K562 (cell line): ENCODE measurements at regions not wholly inside any gene's neighbourhood (a gene's known extent, or its start where the extent isn't known, plus 50 kb on each side); places are given as distances from the start of the nearest gene placed in this dataset.

Experiments used
- ATAC-seq: fragments of 200-7000 bp; cut with Tn5 transposase; 3 replicates; pipeline ENCODE4 v1.9.1; 2020; ENCODE audit warnings: moderate library complexity
- BruUV-seq: library from RNA; stranded (reverse); fragments of 400-500 nt; replicated peaks from 2 replicates; lab custom pipeline; 2021; lab: Mats Ljungman, UMichigan
- CTCF ChIA-PET: fragments of 300-600 bp; formaldehyde crosslinking; extraction: SDS; loops from one replicate; lab custom pipeline; 2021; ENCODE audit warnings: low intra/inter-chr PET ratio; lab: Yijun Ruan, JAX
- POLR2A ChIA-PET: fragments of 300-600, 350-650 bp; sonication (Branson Sonifier 250); formaldehyde crosslinking; extraction: SDS; loops from one replicate; lab custom pipeline; 2021; ENCODE audit warnings: antibody characterized with exemption, inconsistent platforms; lab: Yijun Ruan, JAX
- DNase-seq, 4 experiments: peaks; one replicate each; pipeline versions ENCODE4 v3.0.0 to v3.0.0-alpha.2; 2011 to 2018; ENCODE audit warnings: low spot score in 3 of 4, mixed read lengths in 3 of 4; ENCODE audit errors: extremely low read depth in 1 of 4
- FAIRE-seq: peaks from 2 replicates; lab custom pipeline; 2011; peaks lifted over from hg19 to GRCh38; lab: Jason Lieb, UNC
- H2AFZ ChIP-seq: 2 replicates; pipeline ENCODE4 v1.6.0; 2011; ENCODE audit warnings: low read depth, low read length, control low read depth, inconsistent platforms
- H3K27ac ChIP-seq: fragments of 200-600 bp; 3 replicates; pipeline ENCODE4 v1.8.0; 2011; ENCODE audit warnings: low read depth, mild to moderate bottlenecking, control low read depth, inconsistent platforms, low read length, moderate library complexity, mixed read lengths; ENCODE audit errors: extremely low read depth
- H3K27me3 ChIP-seq, 2 experiments: fragments of 300-600 bp in 1 of 2; 2 replicates in 1 of 2; 3 replicates in 1 of 2; pipeline versions ENCODE4 v1.6.0 to v1.8.0; 2011; ENCODE audit warnings: inconsistent platforms in 2 of 2, low read length in 2 of 2, mild to moderate bottlenecking in 1 of 2, mixed read lengths in 1 of 2, moderate library complexity in 1 of 2; ENCODE audit not compliant: control insufficient read depth in 2 of 2, insufficient read depth in 2 of 2
- H3K36me3 ChIP-seq: fragments of 300-600 bp; 3 replicates; pipeline ENCODE4 v1.8.0; 2011; ENCODE audit warnings: mild to moderate bottlenecking, low read length, inconsistent platforms; ENCODE audit not compliant: control insufficient read depth, insufficient read depth
- H3K4me1 ChIP-seq, 2 experiments: fragments of 200-600 bp in 1 of 2; replicated peaks in 1 of 2; 2 replicates in 1 of 2; 3 replicates in 1 of 2; pipeline versions ENCODE4 v1.5.1 to v1.8.0; 2011; ENCODE audit warnings: inconsistent platforms in 2 of 2, low read length in 2 of 2, mild to moderate bottlenecking in 1 of 2, mixed read lengths in 1 of 2, moderate library complexity in 1 of 2; ENCODE audit not compliant: control insufficient read depth in 2 of 2, insufficient read depth in 2 of 2
- H3K4me2 ChIP-seq: 2 replicates; pipeline ENCODE4 v1.6.1; 2011; ENCODE audit warnings: low read length, control low read depth, inconsistent platforms, mixed read lengths; ENCODE audit not compliant: insufficient read depth
- H3K4me3 ChIP-seq: fragments of 200-600 bp; sonication (generic), shearing (Covaris generic); 2 replicates; pipeline ENCODE4 v1.5.1; 2016; ENCODE audit warnings: control low read depth, inconsistent platforms
- H3K79me2 ChIP-seq: fragments of 200-600 bp; 3 replicates; pipeline ENCODE4 v1.8.0; 2011; ENCODE audit warnings: low read length, inconsistent platforms; ENCODE audit not compliant: control insufficient read depth, insufficient read depth
- H3K9ac ChIP-seq, 2 experiments: 2 replicates each; pipeline versions ENCODE4 v1.6.0 to v1.6.1; 2011; ENCODE audit warnings: low read depth in 2 of 2, low read length in 2 of 2, control low read depth in 1 of 2, inconsistent platforms in 1 of 2, mild to moderate bottlenecking in 1 of 2, mixed read lengths in 1 of 2; ENCODE audit not compliant: insufficient read depth in 1 of 2
- H3K9me1 ChIP-seq: one replicate; pipeline ENCODE4 v1.6.0; 2011; ENCODE audit warnings: inconsistent platforms, mild to moderate bottlenecking, low read length, moderate library complexity; ENCODE audit not compliant: control insufficient read depth, insufficient read depth
- H3K9me3 ChIP-seq: replicated peaks from 2 replicates; pipeline ENCODE4 v1.5.1; 2011; ENCODE audit warnings: low read depth, low read length, inconsistent platforms; ENCODE audit not compliant: control insufficient read depth, insufficient read depth
- H4K20me1 ChIP-seq: replicated peaks from 2 replicates; pipeline ENCODE4 v1.6.1; 2011; ENCODE audit warnings: low read length, inconsistent platforms, mixed read lengths; ENCODE audit not compliant: control insufficient read depth, insufficient read depth
- ATF3 ChIP-seq, 2 experiments: fragments of 450-650 bp in 1 of 2; sonication (generic) in 1 of 2; formaldehyde crosslinking in 1 of 2; IDR thresholded peaks in 1 of 2; conservative IDR thresholded peaks in 1 of 2; 2 replicates each; pipeline versions ENCODE4 v1.6.1 to v1.8.1; 2016 to 2023; ENCODE audit warnings: mild to moderate bottlenecking in 2 of 2, moderate library complexity in 2 of 2, inconsistent platforms in 1 of 2, missing genetic modification reagents in 1 of 2
- ATF7 ChIP-seq: fragments of 450-650 bp; IDR thresholded peaks from 2 replicates; pipeline ENCODE4 v1.7.1; 2014; ENCODE audit warnings: mild to moderate bottlenecking, moderate library complexity
- BRD9 ChIP-seq: fragments of 450-650 bp; IDR thresholded peaks from 2 replicates; pipeline ENCODE4 v1.6.1; 2018; ENCODE audit warnings: low read depth; ENCODE audit not compliant: partially characterized antibody
- DMBX1 ChIP-seq: fragments of 250-450 bp; sonication (Bioruptor Pico); IDR thresholded peaks from 2 replicates; pipeline ENCODE4 v1.8.0; 2022; ENCODE audit warnings: inconsistent platforms, mild to moderate bottlenecking, moderate library complexity, borderline replicate concordance
- ESRRA ChIP-seq: fragments of 450-650 bp; IDR thresholded peaks from 2 replicates; pipeline ENCODE4 v1.6.1; 2014; ENCODE audit warnings: low read depth, mild to moderate bottlenecking, moderate library complexity, borderline replicate concordance
- GABPB2 ChIP-seq: fragments of 250-450 bp; sonication (Bioruptor Pico); conservative IDR thresholded peaks from 2 replicates; pipeline ENCODE4 v1.5.1; 2021; ENCODE audit warnings: mild to moderate bottlenecking
- HNRNPH1 ChIP-seq: fragments of 200-400 bp; formaldehyde crosslinking; optimal IDR thresholded peaks from 2 replicates; pipeline ENCODE3; 2017; ENCODE audit warnings: low read depth, mild to moderate bottlenecking, low read length, moderate library complexity
- IRF2 ChIP-seq: sonication (generic); formaldehyde crosslinking; IDR thresholded peaks from 2 replicates; pipeline ENCODE4 v1.8.1; 2022; ENCODE audit warnings: mild to moderate bottlenecking, missing genetic modification reagents
- MYC ChIP-seq, 2 experiments: fragments of 250-450 bp in 1 of 2; sonication (Bioruptor Pico) in 1 of 2; IDR thresholded peaks; 2 replicates each; pipeline versions ENCODE4 v1.5.1 to v1.6.1; 2012 to 2021; ENCODE audit warnings: low read depth in 2 of 2, borderline replicate concordance in 1 of 2, improper control_type of control experiment in 1 of 2, low read length in 1 of 2, mild to moderate bottlenecking in 1 of 2, moderate library complexity in 1 of 2
- NFE2 ChIP-seq: IDR thresholded peaks from 2 replicates; pipeline ENCODE4 v1.6.1; 2014; ENCODE audit warnings: antibody characterized with exemption, low read depth
- PHB ChIP-seq: fragments of 250-450 bp; sonication (Bioruptor Pico); IDR thresholded peaks from 2 replicates; pipeline ENCODE4 v1.5.0; 2021
- POLR2G ChIP-seq: fragments of 200-400 bp; formaldehyde crosslinking; IDR thresholded peaks from 2 replicates; pipeline ENCODE4 v1.6.1; 2017; ENCODE audit warnings: low read depth, mild to moderate bottlenecking, antibody characterized with exemption, low read length, moderate library complexity
- RFX7 ChIP-seq: fragments of 250-450 bp; sonication (Bioruptor Pico); IDR thresholded peaks from 2 replicates; pipeline ENCODE4 v1.5.1; 2021; ENCODE audit warnings: mild to moderate bottlenecking
- TRIM28 ChIP-seq: fragments of 450-650 bp; IDR thresholded peaks from 2 replicates; pipeline ENCODE4 v1.6.1; 2017
- U2AF2 ChIP-seq: fragments of 200-400 bp; formaldehyde crosslinking; optimal IDR thresholded peaks from 2 replicates; pipeline ENCODE3; 2017; ENCODE audit warnings: low read depth, mild to moderate bottlenecking, low read length
- ZBTB12 ChIP-seq: fragments of 250-450 bp; sonication (Bioruptor Pico); IDR thresholded peaks from 2 replicates; pipeline ENCODE4 v1.4.0; 2020
- ZNF224 ChIP-seq: sonication (generic); formaldehyde crosslinking; IDR thresholded peaks from 2 replicates; pipeline ENCODE4 v1.8.0; 2022; ENCODE audit warnings: mild to moderate bottlenecking, missing genetic modification reagents
- ZNF347 ChIP-seq: fragments of 450-650 bp; formaldehyde crosslinking; IDR thresholded peaks from 2 replicates; pipeline ENCODE4 v1.4.0; 2020; ENCODE audit warnings: low read depth, mild to moderate bottlenecking, moderate library complexity
- WGBS: fragments of 100-300 bp; shearing (Covaris generic); methylation state at CpG from one replicate; pipeline ENCODE4 v1.1.6; 2016; ENCODE audit warnings: low coverage, mixed read lengths; ENCODE audit not compliant: insufficient coverage; ENCODE audit errors: missing lambda C conversion rate; 5-methylcytosine and 5-hydroxymethylcytosine counted together
- in situ Hi-C: fragments of 300-500 bp; cut with MboI; formaldehyde crosslinking; loops from 4 replicates; pipeline ENCODE4 v1.15.0; 2018; ENCODE audit warnings: inconsistent platforms, mixed read lengths
- intact Hi-C: fragments of 100-400 bp; cut with micrococcal nuclease; formaldehyde crosslinking; loops from 2 replicates; pipeline ENCODE4 v1.14.2; 2022

- in situ Hi-C loops (no loop called here), intact Hi-C loops (no loop called here)
- CTCF ChIA-PET = no interaction called here
- ATAC-seq (no peak), DNase-seq (no peak), FAIRE-seq (no peak)
- TF ChIP-seq NFE2 (no peak), ATF3 (IDR thresholded peaks at IDR 0.05) (no peak), ATF3 (CRISPR knock-in tag; conservative IDR thresholded peaks at IDR 0.05) (no peak), U2AF2 (no peak), POLR2G (no peak), MYC (IDR thresholded peaks at IDR 0.05; ENCODE audit: low read depth, low read length) (no peak), MYC (CRISPR knock-in tag; IDR thresholded peaks at IDR 0.05; ENCODE audit: borderline replicate concordance, low read depth) (no peak), GABPB2 (CRISPR knock-in tag) (no peak), ZNF224 (CRISPR knock-in tag) (no peak), BRD9 (no peak), ZBTB12 (no peak), HNRNPH1 (no peak), PHB (no peak), TRIM28 (no peak), IRF2 (CRISPR knock-in tag) (no peak), ATF7 (no peak), RFX7 (CRISPR knock-in tag) (no peak), ESRRA (no peak), DMBX1 (CRISPR knock-in tag) (no peak), ZNF347 (no peak)
- WGBS = 0% methylated on average over 1 of the region's 1 CpG
- Histone ChIP-seq H3K36me3 (no peaks in the 10 kb centered on the region), H3K4me2 (no peak overlapping the region), H3K27ac (no peak overlapping the region), H4K20me1 (no peaks in the 10 kb centered on the region), H3K9me3 (no peaks in the 10 kb centered on the region), H3K4me3 (no peak overlapping the region), H3K27me3 (no peaks in the 10 kb centered on the region), H3K79me2 (no peaks in the 10 kb centered on the region), H3K9me1 (no peaks in the 10 kb centered on the region), H3K9ac (no peak overlapping the region), H2AFZ (no peak overlapping the region), H3K4me1 (no peaks in the 10 kb centered on the region)
- POLR2A ChIA-PET = no interaction called here
- BruUV-seq = no TSS peak
These were observed 248.6 kb upstream of the DEPDC1 start for GRCh38 chr1:68745451-68745850.
